OCI-LY3 (cell line): ENCODE measurements at regions not wholly inside any gene's neighbourhood (a gene's known extent, or its start where the extent isn't known, plus 50 kb on each side); places are given as distances from the start of the nearest gene placed in this dataset.
"Not testable (repeated sequence)": the region's sequence is repeated elsewhere in the genome, so short reads cannot be mapped to it uniquely, and the experiment has no call there.

Experiments used
- H2AFZ ChIP-seq: fragments of 200-600, 300-600 bp; shearing (Covaris generic); 2 replicates; pipeline ENCODE4 v1.6.0; 2014; ENCODE audit warnings: antibody characterized with exemption, low read depth, low read length
- H3K27ac ChIP-seq: fragments of 200-600, 300-600 bp; sonication (generic); 2 replicates; pipeline ENCODE4 v1.5.1; 2014; ENCODE audit warnings: mild to moderate bottlenecking, low read length, moderate library complexity, mixed read lengths
- H3K27me3 ChIP-seq: fragments of 200-600, 300-600 bp; sonication (generic); 2 replicates; pipeline ENCODE4 v1.6.1; 2014; ENCODE audit warnings: low read depth, low read length, mixed read lengths
- H3K36me3 ChIP-seq: fragments of 200-600, 300-600 bp; sonication (generic); replicated peaks from 2 replicates; pipeline ENCODE3; 2014; ENCODE audit warnings: low read depth, low read length, mixed read lengths
- H3K4me1 ChIP-seq: fragments of 300-600, 200-600 bp; sonication (generic); 2 replicates; pipeline ENCODE4 v1.6.1; 2014; ENCODE audit warnings: low read length, mixed read lengths
- H3K4me2 ChIP-seq: fragments of 200-600, 300-600 bp; sonication (generic); 2 replicates; pipeline ENCODE4 v1.6.1; 2014; ENCODE audit warnings: low read length, mixed read lengths
- H3K4me3 ChIP-seq: fragments of 300-600, 200-600 bp; sonication (generic); 2 replicates; pipeline ENCODE4 v1.5.1; 2014; ENCODE audit warnings: antibody characterized with exemption, mild to moderate bottlenecking, low read length, moderate library complexity
- H3K79me2 ChIP-seq: fragments of 300-600, 200-600 bp; shearing (Covaris generic); 2 replicates; pipeline ENCODE4 v1.6.1; 2014; ENCODE audit warnings: mild to moderate bottlenecking, low read length, mixed read lengths
- H3K9ac ChIP-seq: fragments of 300-600, 200-600 bp; shearing (Covaris generic); 2 replicates; pipeline ENCODE4 v1.6.0; 2014; ENCODE audit warnings: mild to moderate bottlenecking, low read length, moderate library complexity
- H3K9me3 ChIP-seq: fragments of 200-600, 300-600 bp; shearing (Covaris generic); 2 replicates; pipeline ENCODE4 v1.6.1; 2014; ENCODE audit warnings: low read length, mixed read lengths; ENCODE audit not compliant: insufficient read depth
- H4K20me1 ChIP-seq: fragments of 200-600, 300-600 bp; sonication (generic); 2 replicates; pipeline ENCODE4 v1.6.1; 2016; ENCODE audit warnings: low read length, mixed read lengths; ENCODE audit not compliant: insufficient read depth
- CTCF ChIP-seq: fragments of 200-600, 300-600 bp; sonication (generic); IDR thresholded peaks from 2 replicates; pipeline ENCODE4 v1.5.1; 2014; ENCODE audit warnings: antibody characterized with exemption, low read length, low read depth
- EZH2phosphoT487 ChIP-seq: fragments of 200-600 bp; shearing (Covaris generic); IDR thresholded peaks from 2 replicates; pipeline ENCODE4 v1.6.1; 2018; ENCODE audit warnings: antibody characterized with exemption, mixed run types, low read depth

- Histone ChIP-seq H3K4me1 (no peaks in the 10 kb centered on the region), H3K36me3 (no peaks in the 10 kb centered on the region), H3K9ac (no peak overlapping the region), H2AFZ (no peak overlapping the region), H3K27ac (no peak overlapping the region), H3K4me3 (no peak overlapping the region), H3K4me2 (no peak overlapping the region), H3K27me3 (peaks cover 7% of the 10 kb centered on the region; the same call in 1 of the 2 replicates), H4K20me1 (no peaks in the 10 kb centered on the region), H3K9me3 (no peaks in the 10 kb centered on the region), H3K79me2 (no peaks in the 10 kb centered on the region)
- TF ChIP-seq CTCF (no peak), EZH2phosphoT487 (no peak)
Observed at GRCh38 chr22:33139937-33140336, 81.8 kb upstream of the SYN3 start.

GRCh38 chr22:33138333-33138732, 80.2 kb upstream of the SYN3 start:
- H3K9me3 ChIP-seq, H4K20me1 ChIP-seq, H3K79me2 ChIP-seq, H3K4me2 ChIP-seq, H3K9ac ChIP-seq, H2AFZ ChIP-seq, H3K4me3 ChIP-seq, H3K27ac ChIP-seq, H3K27me3 ChIP-seq, H3K36me3 ChIP-seq, H3K4me1 ChIP-seq: not testable (repeated sequence)

- H3K4me3 ChIP-seq: no peak overlapping the region
- no peak overlapping the region for H3K4me2 ChIP-seq
- H3K79me2 ChIP-seq: no peaks in the 10 kb centered on the region
- no peaks in the 10 kb centered on the region for H3K4me1 ChIP-seq
- H3K27ac ChIP-seq: no peak overlapping the region
- peaks cover 11% of the 10 kb centered on the region; the same call in 1 of the 2 replicates for H3K27me3 ChIP-seq
- H3K36me3 ChIP-seq: no peaks in the 10 kb centered on the region
- no peak for TF ChIP-seq CTCF
- no peak for TF ChIP-seq EZH2phosphoT487
- no peak overlapping the region for H3K9ac ChIP-seq
- no peaks in the 10 kb centered on the region for H3K9me3 ChIP-seq
- no peak overlapping the region for H2AFZ ChIP-seq
- H4K20me1 ChIP-seq: no peaks in the 10 kb centered on the region
Observed at GRCh38 chr22:33130473-33130872, 72.3 kb upstream of the SYN3 start.

- Histone ChIP-seq H3K79me2 (no peaks in the 10 kb centered on the region), H3K4me3 (no peak overlapping the region), H3K27me3 (peaks cover 11% of the 10 kb centered on the region; the same call in 1 of the 2 replicates), H4K20me1 (no peaks in the 10 kb centered on the region), H2AFZ (no peak overlapping the region), H3K36me3 (no peaks in the 10 kb centered on the region), H3K9me3 (no peaks in the 10 kb centered on the region), H3K4me2 (no peak overlapping the region), H3K27ac (no peak overlapping the region), H3K4me1 (no peaks in the 10 kb centered on the region), H3K9ac (no peak overlapping the region)
- TF ChIP-seq EZH2phosphoT487 (no peak), CTCF (no peak)
Observed at GRCh38 chr22:33129621-33130020, 71.4 kb upstream of the SYN3 start.

GRCh38 chr22:33126881-33127280, 68.7 kb upstream of the SYN3 start:
- Histone ChIP-seq H3K4me3 (no peak overlapping the region), H2AFZ (no peak overlapping the region), H3K9ac (no peak overlapping the region), H3K4me1 (no peaks in the 10 kb centered on the region), H4K20me1 (no peaks in the 10 kb centered on the region), H3K36me3 (no peaks in the 10 kb centered on the region), H3K9me3 (no peaks in the 10 kb centered on the region), H3K79me2 (no peaks in the 10 kb centered on the region), H3K27me3 (peaks cover 11% of the 10 kb centered on the region; the same call in 1 of the 2 replicates), H3K4me2 (no peak overlapping the region), H3K27ac (no peak overlapping the region)
- TF ChIP-seq EZH2phosphoT487 (no peak), CTCF (no peak; the same call in 1 of the 2 replicates)
